ENCODE measurements at regions not wholly inside any gene's neighbourhood (a gene's known extent, or its start where the extent isn't known, plus 50 kb on each side); places are given as distances from the start of the nearest gene placed in this dataset.

DNA sequence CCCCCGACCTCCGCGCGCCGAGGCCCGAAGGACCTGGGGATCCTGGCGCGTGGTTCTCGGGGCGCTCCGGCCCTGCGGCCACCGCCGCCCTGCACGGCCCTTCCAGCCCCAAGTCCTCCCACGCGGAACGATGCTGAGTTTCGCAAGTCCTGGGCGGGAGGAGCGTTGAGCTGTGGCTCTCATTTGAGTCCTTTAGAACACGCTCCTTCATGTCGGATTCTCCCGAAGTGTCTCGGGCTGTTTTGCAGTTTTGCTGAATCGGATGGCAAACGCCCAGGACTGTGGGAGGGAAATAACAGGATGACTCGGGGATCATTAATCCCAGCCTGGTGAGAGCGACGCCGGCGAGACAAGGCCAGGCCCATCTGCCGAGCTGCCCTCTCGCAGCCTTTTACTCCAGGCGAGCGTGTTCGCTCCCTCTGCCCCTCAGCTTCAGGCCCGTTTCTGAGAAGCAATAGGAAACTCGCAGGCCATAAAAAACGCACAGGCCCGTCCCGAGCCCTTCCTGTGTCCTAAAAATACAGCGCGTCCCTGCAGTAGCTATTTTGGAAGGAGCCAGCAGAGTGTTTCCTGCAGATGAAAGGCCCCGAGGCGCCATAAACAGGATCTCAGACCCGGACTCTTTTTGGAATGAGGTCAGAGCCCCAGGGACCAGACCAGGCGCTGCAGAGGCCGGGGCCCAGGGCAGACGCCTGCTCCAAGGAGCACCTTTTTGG lies 153.5 kb downstream of the DLL1 start:
- no peak overlapping the region for H2BK5ac ChIP-seq (ENCODE audit: low read depth, low read length)
- H3K4me2 ChIP-seq (ENCODE audit: insufficient read depth in 1 of 2, low read depth in 2 of 2, low read length in 2 of 2) = no peak overlapping the region
- H2AK5ac ChIP-seq (ENCODE audit: low read depth, low read length) = no peak overlapping the region
- H4K8ac ChIP-seq (ENCODE audit: extremely low read depth, insufficient read depth, low read length) = no peak overlapping the region
- POLR2A ChIA-PET (ENCODE audit: partially characterized antibody) = no interaction called here
- H3K36me3 ChIP-seq (ENCODE audit: control insufficient read depth in 2 of 4, insufficient read depth in 4 of 4, low read length in 3 of 4) = peaks cover 0 to 5% (median 0%) of the 10 kb centered on the region in 4 experiments; a peak in 1 of 8 replicates
- CTCF ChIA-PET (ENCODE audit: partially characterized antibody) = interaction anchor here (1.0 kb wide), 1 partner anchor 11 kb away, joined by 4 read pairs; no protein-coding TSS in a partner anchor
- H4K20me1 ChIP-seq (replicated peaks in 1 of 2; ENCODE audit: control insufficient read depth in 1 of 2, insufficient read depth in 2 of 2, low read length in 2 of 2) = no peaks in the 10 kb centered on the region
- no peak overlapping the region for H2BK12ac ChIP-seq (ENCODE audit: low read depth, low read length)
- no peak overlapping the region for H3K27ac ChIP-seq (ENCODE audit: low read depth, low read length)
- H3K14ac ChIP-seq (ENCODE audit: insufficient read length) = no peak overlapping the region
- no peak overlapping the region for H4K91ac ChIP-seq (replicated peaks; ENCODE audit: insufficient read length, low read length)
- H3K18ac ChIP-seq (ENCODE audit: extremely low read depth, low read length) = no peak overlapping the region
- FAIRE-seq (no peak), DNase-seq (ENCODE audit: low read depth in 1 of 2, low spot score in 2 of 2) (peak in 1 of 2 experiments; percentile 11)
- no peak overlapping the region for H3K9ac ChIP-seq (replicated peaks in 1 of 4; ENCODE audit: extremely low read depth in 1 of 4, low read depth in 3 of 4, low read length in 3 of 4)
- no peak overlapping the region for H2BK15ac ChIP-seq (ENCODE audit: low read length)
- H3K27me3 ChIP-seq (replicated peaks in 1 of 4; ENCODE audit: control insufficient read depth in 3 of 4, extremely low read depth in 1 of 4, insufficient read depth in 3 of 4, low read length in 3 of 4) = no peaks in the 10 kb centered on the region
- no peaks in the 10 kb centered on the region for H3K23me2 ChIP-seq (ENCODE audit: low read depth, low read length)
- H3K4ac ChIP-seq (replicated peaks; ENCODE audit: insufficient read length, low read depth, low read length) = no peak overlapping the region
- peaks cover 3 to 43% of the 10 kb centered on the region in 2 experiments; a peak in 2 of 4 replicates for H3K9me3 ChIP-seq (ENCODE audit: insufficient read depth in 2 of 2, low read depth in 1 of 2, low read length in 1 of 2)
- H3K79me2 ChIP-seq (ENCODE audit: control insufficient read depth in 1 of 2, insufficient read depth in 2 of 2, low read length in 2 of 2) = no peaks in the 10 kb centered on the region
- H3K4me3 ChIP-seq (ENCODE audit: extremely low read depth in 1 of 4, insufficient read depth in 2 of 4, low read depth in 3 of 4, low read length in 4 of 4) = no peak overlapping the region
- no peak overlapping the region for H2BK120ac ChIP-seq (replicated peaks; ENCODE audit: low read depth, low read length)
- H2AFZ ChIP-seq (ENCODE audit: low read length) = no peak overlapping the region
- 89% methylated on average over 50 of the region's 50 CpGs; no CpG with 5 or more reads in 1 of the 2 experiments for WGBS, 2 experiments (ENCODE audit: extremely low coverage in 1 of 2, insufficient coverage in 1 of 2, insufficient read length in 1 of 2, insufficient replicate concordance in 2 of 2, low coverage in 1 of 2, low lambda C conversion rate in 2 of 2, missing lambda C conversion rate in 1 of 2)
- no peak overlapping the region for H3K56ac ChIP-seq (replicated peaks; ENCODE audit: insufficient read length, low read depth, low read length)
- H3K79me1 ChIP-seq (ENCODE audit: low read depth, low read length) = no peaks in the 10 kb centered on the region
- TF ChIP-seq RXRA (IDR thresholded peaks at IDR 0.05; ENCODE audit: insufficient read depth, low read depth, low read length) = no peak
- TF ChIP-seq, protein P1, sequence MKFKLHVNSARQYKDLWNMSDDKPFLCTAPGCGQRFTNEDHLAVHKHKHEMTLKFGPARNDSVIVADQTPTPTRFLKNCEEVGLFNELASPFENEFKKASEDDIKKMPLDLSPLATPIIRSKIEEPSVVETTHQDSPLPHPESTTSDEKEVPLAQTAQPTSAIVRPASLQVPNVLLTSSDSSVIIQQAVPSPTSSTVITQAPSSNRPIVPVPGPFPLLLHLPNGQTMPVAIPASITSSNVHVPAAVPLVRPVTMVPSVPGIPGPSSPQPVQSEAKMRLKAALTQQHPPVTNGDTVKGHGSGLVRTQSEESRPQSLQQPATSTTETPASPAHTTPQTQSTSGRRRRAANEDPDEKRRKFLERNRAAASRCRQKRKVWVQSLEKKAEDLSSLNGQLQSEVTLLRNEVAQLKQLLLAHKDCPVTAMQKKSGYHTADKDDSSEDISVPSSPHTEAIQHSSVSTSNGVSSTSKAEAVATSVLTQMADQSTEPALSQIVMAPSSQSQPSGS (IDR thresholded peaks at IDR 0.05; ENCODE audit: low read length) = no peak
- TF ChIP-seq SUZ12 (IDR thresholded peaks at IDR 0.05; ENCODE audit: low read length) = no peak
- TF ChIP-seq CTBP2 (IDR thresholded peaks at IDR 0.05; ENCODE audit: borderline replicate concordance, insufficient read depth, insufficient read length, low read length) = no peak
- TF ChIP-seq CHD1 (IDR thresholded peaks at IDR 0.05; ENCODE audit: low read depth, low read length) = no peak
- no peak for TF ChIP-seq SP1 (IDR thresholded peaks at IDR 0.05; ENCODE audit: low read depth, low read length)
- TF ChIP-seq EP300 (IDR thresholded peaks at IDR 0.05; ENCODE audit: borderline replicate concordance in 1 of 2, low read depth in 2 of 2, low read length in 2 of 2) = no peak
- no peak for TF ChIP-seq POLR2AphosphoS5 (IDR thresholded peaks at IDR 0.05; ENCODE audit: low read depth, low read length)
- TF ChIP-seq SIN3A (conservative IDR thresholded peaks at IDR 0.05 in 1 of 2, IDR thresholded peaks at IDR 0.05 in 1 of 2; ENCODE audit: low read depth in 1 of 2, low read length in 2 of 2) = no peak
- no peak for TF ChIP-seq ZNF274 (IDR thresholded peaks at IDR 0.05; ENCODE audit: borderline replicate concordance, extremely low read depth, low read length)
- TF ChIP-seq POLR2A (IDR thresholded peaks at IDR 0.05; ENCODE audit: control extremely low read depth in 1 of 2, low read depth in 2 of 2, low read length in 2 of 2) = no peak
- H3K4me1 ChIP-seq (replicated peaks in 1 of 4; ENCODE audit: control insufficient read depth in 3 of 4, insufficient read depth in 4 of 4, low read length in 3 of 4) = no peaks in the 10 kb centered on the region; a peak in 1 of 7 replicates
- no peak overlapping the region for H2BK20ac ChIP-seq (ENCODE audit: low read length)
- H4K5ac ChIP-seq (ENCODE audit: insufficient read length, low read depth, low read length) = no peak overlapping the region
- no peak overlapping the region for H3K23ac ChIP-seq (ENCODE audit: insufficient read length)

All from H1 (cell line).